DMS 273 (cell line): ENCODE measurements at regions not wholly inside any gene's neighbourhood (a gene's known extent, or its start where the extent isn't known, plus 50 kb on each side); places are given as distances from the start of the nearest gene placed in this dataset.

Experiments used
- DNase-seq: peaks from one replicate; lab custom pipeline; 2025; ENCODE audit not compliant: unreplicated experiment; lab: John Stamatoyannopoulos, UW

DNA sequence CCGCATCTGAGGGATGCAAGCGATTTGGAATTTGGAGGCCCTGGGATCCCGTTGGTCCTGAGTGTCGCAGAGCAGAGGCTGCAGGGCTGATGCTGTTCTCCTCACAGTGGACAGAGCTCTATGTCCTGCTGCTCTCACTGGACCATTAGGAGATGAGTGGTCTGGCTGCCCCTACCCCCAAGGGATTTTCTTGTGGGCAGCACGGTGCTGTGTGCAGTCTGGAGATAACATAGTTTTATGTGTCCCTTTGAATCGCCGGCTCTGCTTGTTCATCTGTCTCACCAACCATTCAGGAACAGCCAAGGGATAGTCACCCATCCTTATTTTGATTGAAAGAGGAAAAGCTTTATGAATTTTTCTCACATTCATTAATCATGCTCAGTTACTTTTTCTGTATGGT lies 49.9 kb downstream of the CHRM3 start:
- no peak for DNase-seq

GRCh38 chr1:239437822-239438221 lies 51.5 kb downstream of the CHRM3 start:
- no peak for DNase-seq

- no peak for DNase-seq
These were observed 52.5 kb downstream of the CHRM3 start for GRCh38 chr1:239438891-239439290.

DNA sequence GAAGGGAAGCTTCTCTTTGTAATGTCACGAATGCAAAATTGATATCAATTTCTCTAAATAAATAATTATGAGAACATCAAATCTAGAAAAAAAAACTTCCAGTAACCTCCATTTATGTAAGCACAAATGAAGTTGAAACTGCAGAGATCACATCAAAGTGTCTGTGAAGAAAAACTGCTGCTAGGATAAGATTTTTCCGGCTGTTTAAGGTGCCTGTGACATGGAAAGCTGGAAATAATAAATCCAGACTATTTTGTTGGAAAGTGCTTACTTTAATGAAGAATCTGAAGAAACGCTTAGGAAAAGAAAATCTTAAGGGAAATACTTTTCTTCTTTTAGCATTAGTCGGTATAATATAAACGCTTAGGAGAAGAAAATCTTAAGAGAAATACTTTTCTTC lies 57.0 kb downstream of the CHRM3 start:
- no peak for DNase-seq

DNA sequence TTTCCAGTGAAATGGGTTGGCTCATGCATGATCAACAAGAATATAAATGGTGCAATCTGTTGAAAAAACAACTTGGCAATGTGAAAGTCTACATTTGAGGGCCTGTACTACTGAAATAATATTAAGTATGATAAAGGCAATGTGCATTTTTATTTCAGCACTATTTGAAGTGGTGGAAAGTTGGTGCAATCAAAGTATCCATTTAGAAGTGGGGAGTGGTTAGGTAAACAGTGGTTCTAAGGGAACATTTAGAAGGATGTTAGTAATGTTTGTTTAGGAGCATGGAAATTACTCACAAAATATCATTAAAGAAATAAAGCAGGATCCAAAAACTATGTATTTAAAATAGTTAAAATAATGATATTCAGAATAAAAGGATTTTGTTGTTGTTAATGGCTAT lies 60.2 kb downstream of the CHRM3 start:
- DNase-seq, result no peak

DNA sequence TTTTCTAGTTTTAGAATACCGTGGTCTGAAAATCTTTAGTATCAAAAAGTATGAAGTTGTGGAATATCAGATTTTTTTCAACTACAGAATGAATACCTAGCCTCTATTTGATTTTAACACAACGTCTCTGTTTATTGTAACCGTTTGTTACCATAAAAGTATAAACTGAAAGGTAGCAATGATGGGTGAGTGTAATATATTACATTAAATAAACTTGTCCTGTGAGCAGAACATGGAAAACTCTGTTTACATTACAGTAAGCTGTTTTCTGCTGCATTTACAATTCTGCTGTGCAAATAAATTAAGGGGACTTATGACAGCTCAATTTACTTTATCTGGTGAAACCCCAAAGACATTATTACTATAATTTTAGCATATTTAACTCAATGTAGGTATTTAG lies 62.5 kb downstream of the CHRM3 start:
- DNase-seq, result no peak

DNA sequence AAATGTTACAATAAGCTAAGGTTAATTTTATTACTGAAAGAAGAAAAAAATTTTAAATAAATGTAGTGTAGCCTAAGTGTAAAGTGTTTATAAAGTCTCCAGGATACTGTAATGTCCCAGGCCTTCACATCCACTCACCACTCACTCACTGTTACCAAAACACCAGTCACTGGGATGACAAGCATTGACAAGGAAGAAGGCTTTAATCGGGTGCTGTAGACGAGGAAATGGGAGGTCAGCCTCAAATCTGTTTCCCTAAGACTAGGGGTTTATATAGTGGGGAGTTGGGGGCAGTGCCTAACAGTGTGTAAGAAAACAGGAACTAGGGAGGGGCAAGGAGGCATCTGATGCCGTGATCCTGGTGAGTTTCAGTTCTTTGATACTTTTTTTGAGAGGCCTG lies 69.4 kb downstream of the CHRM3 start:
- DNase-seq, result no peak

DNA sequence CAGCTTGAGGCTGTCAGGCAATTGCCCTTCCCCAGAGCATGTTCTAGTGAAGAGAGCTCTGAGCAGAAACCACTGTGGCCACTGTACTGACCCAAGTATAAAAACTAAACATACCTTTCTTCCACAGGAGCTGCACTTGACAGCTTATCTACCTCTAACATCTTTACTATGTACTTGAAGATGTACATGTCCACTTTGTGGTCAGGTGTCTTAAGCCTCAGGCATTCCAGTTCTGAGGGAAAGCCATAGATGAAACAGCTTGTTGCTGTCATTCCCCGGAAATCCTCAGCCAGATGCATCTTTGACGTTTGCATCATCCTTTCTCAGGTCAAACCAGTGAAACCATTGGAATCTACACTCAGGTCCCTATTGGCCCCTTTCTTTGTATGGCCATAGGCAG lies 70.4 kb downstream of the CHRM3 start:
- no peak for DNase-seq

- no peak for DNase-seq
These were observed 71.2 kb downstream of the CHRM3 start for GRCh38 chr1:239457491-239458143.

DNA sequence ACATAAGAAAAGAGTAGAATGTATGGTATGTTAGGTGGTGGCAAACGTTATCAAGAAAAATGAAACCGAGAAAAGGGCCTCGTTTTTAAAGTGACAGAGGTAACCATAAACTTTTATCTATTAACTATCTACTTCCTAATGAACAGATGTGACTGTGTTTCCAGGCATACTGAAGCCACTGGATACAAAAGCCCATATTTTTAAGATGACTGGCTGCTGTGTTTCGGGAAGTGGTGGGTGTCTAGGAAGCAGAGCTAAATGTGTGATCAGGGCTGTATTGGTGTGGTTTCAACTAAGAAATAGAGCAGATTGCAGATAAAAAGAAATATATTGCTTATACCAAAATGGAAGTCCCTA lies 71.8 kb downstream of the CHRM3 start:
- no peak for DNase-seq

DNA sequence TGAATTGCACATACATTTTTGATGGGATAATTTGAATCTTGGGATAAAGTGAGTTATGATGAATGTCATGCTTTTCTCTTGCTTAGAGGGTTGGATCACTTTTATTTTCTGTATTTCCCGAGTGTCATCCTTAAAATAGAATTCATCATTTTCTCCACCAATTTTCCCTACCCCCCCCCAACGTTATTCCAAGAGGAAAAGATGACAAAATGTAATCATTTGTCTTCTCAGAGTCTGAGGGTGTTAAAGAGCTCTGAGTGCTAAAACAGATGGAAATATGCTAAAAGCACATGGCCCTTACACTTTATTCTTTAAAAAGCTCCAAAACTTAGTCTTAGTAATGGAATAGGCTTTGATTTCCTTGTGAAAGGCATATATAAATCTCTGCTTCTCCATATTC lies 81.4 kb downstream of the CHRM3 start:
- no peak for DNase-seq

DNA sequence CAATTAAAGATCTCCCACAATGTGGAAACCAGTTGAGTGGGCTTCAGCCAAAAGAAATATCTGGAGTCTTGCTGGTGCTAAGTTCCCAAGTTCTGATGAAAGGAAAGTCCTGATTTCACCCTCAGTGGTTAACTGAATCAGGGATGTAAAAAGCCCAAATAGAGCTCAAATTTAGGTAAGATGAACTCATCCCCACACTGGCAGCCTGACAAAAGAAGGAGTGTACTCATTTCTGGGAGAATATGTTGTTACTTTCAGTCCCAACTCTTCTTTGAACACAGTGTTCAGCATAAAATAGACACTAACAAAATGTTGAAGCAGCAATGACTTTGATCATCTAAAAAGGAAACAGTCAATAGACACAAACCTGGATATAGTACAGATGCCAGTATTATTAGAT lies 91.7 kb downstream of the CHRM3 start:
- no peak for DNase-seq

DNA sequence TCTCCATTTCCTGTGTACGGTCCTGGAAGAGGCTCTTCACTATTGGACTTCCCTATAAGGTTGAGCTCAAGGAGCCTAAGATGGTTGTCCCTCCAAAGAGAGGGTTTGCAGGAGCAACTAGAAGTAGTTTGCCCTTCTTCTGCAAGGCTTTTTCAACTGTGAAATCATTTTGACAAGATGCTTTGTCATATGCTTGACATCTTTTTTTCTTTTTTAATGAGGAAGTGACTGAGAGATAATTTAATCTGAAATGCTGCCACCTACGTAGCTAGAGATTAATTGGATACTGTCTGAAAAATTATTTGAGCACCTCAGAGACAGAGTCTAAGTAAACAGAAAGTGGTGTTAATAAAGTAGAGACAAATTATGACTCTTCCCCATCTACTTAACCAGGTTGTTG lies 97.0 kb downstream of the CHRM3 start:
- no peak for DNase-seq

- DNase-seq, result no peak
These were observed 107.5 kb downstream of the CHRM3 start for GRCh38 chr1:239493811-239494414.

- DNase-seq, result no peak
These were observed 118.7 kb downstream of the CHRM3 start for GRCh38 chr1:239505094-239505493.

- no peak for DNase-seq
These were observed 121.5 kb downstream of the CHRM3 start for GRCh38 chr1:239507826-239508225.

- DNase-seq, result no peak
These were observed 125.5 kb downstream of the CHRM3 start for GRCh38 chr1:239511875-239512274.

GRCh38 chr1:239516579-239516978 lies 130.2 kb downstream of the CHRM3 start:
- no peak for DNase-seq

- DNase-seq, result no peak
These were observed 140.0 kb downstream of the CHRM3 start for GRCh38 chr1:239526391-239526790.

GRCh38 chr1:239527051-239527693 lies 140.8 kb downstream of the CHRM3 start:
- no peak for DNase-seq

DNA sequence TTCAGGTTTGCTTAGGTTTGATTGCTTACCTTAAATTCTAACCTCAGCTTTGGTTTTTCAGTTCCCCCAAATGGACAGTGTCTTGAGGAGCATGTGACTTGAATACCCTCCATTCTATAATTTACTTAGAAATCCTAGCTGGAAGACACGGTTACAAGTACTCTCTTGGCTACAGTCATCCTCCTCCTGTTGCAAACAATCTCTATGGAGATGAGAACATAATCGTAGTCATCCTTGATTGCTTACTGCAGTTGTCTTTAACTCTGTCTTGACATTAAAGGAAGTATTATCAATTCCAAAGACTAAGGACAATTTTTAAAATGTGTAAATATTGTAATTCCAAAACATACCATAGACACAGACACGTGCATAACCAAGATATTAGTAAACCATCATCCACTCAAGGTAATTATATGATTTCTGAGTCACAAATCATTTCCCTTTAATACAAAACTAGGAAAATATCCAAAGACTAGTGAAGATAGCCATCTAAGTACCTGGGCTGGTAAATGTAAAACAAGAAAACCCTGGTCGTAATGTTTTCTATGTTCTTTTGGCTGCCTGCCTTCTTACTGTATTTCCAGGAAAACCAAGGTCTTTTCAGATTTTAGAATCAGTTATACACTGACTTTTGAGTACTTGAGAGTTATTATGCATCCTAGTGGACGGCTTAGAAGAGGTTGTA lies 149.9 kb downstream of the CHRM3 start:
- DNase-seq, result no peak

DNA sequence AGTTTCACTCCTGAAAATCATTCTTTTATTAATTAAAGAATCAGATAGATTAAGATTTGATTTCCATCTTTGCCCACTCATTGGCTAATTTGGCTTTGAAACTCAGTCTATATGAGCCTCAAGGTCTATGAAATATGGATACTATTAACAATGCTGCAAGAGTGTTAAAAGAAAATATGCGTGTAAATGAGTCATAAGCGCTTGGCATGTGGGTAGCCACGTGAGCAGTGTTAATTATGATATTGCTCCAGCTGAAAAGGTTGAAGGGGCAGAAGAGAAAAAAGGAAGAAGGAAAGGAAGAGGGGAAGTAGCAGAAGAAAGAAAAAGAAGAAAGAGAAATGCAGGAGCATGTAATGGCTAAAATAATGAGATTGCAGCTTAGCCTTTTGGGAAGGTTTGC lies 151.4 kb downstream of the CHRM3 start:
- DNase-seq, result no peak
